ENCODE measurements at regions not wholly inside any gene's neighbourhood (a gene's known extent, or its start where the extent isn't known, plus 50 kb on each side); places are given as distances from the start of the nearest gene placed in this dataset.

GRCh38 chr2:67871686-67872412 is 191.0 kb downstream of the C1D start:
- no peak for DNase-seq
- H3K36me3 ChIP-seq, result no peaks in the 10 kb centered on the region
- H3K4me1 ChIP-seq, result no peaks in the 10 kb centered on the region
- H3K27ac ChIP-seq, result no peak overlapping the region
- H3K9me3 ChIP-seq, result no peaks in the 10 kb centered on the region
- H3K4me3 ChIP-seq, result no peak overlapping the region
- TF ChIP-seq POLR2A (IDR thresholded peaks at IDR 0.05) (no peak), CTCF (IDR thresholded peaks at IDR 0.05) (no peak)
- H3K27me3 ChIP-seq, result no peaks in the 10 kb centered on the region

DNA sequence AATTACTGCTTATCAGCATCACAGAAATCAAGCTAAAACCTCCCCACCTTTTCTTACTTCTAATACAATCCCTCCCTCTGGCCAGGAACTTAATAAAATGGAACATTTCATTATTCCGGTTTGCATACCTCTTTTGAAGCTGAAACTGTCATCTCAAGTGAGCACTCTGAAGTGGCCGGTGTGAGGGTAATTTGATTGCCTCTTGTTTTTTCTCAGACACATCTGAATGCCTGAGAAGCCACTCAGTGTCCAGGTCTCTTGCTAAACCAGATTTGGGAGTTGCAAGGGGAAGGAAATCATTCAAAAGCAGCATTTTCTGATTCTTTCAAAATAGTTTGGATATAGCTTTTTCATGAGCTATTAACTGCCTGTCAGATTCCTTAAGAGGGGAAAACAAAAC is 190.3 kb downstream of the C1D start:
- H3K4me3 ChIP-seq, result no peak overlapping the region
- no peaks in the 10 kb centered on the region for H3K27me3 ChIP-seq
- no peak for TF ChIP-seq POLR2A (IDR thresholded peaks at IDR 0.05)
- TF ChIP-seq CTCF (IDR thresholded peaks at IDR 0.05), result no peak
- no peak overlapping the region for H3K27ac ChIP-seq
- no peak for DNase-seq
- H3K4me1 ChIP-seq, result no peaks in the 10 kb centered on the region
- H3K9me3 ChIP-seq, result no peaks in the 10 kb centered on the region
- H3K36me3 ChIP-seq, result no peaks in the 10 kb centered on the region

DNA sequence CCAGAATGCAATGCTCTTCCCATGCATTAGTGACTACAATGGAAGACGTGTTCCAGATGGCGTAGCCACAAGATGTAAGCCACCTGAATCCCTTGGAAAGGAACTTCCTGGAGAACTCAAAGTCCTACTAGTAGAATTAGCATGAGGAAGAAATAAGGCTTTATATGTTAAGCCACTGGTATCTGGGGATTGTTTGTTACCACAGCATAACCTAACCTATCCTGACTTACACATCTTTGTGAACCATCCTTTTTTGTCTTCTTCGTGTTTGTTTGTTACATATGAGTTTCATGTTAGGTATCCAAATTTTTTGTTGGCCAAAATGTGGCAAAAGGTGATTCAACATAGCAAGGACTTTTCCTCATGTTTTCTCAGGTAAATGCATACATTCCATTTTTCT is 188.9 kb downstream of the C1D start:
- no peaks in the 10 kb centered on the region for H3K9me3 ChIP-seq
- H3K27ac ChIP-seq, result no peak overlapping the region
- no peaks in the 10 kb centered on the region for H3K36me3 ChIP-seq
- no peaks in the 10 kb centered on the region for H3K27me3 ChIP-seq
- no peaks in the 10 kb centered on the region for H3K4me1 ChIP-seq
- TF ChIP-seq POLR2A (IDR thresholded peaks at IDR 0.05) (no peak), CTCF (IDR thresholded peaks at IDR 0.05) (no peak)
- H3K4me3 ChIP-seq, result no peak overlapping the region
- no peak for DNase-seq

DNA sequence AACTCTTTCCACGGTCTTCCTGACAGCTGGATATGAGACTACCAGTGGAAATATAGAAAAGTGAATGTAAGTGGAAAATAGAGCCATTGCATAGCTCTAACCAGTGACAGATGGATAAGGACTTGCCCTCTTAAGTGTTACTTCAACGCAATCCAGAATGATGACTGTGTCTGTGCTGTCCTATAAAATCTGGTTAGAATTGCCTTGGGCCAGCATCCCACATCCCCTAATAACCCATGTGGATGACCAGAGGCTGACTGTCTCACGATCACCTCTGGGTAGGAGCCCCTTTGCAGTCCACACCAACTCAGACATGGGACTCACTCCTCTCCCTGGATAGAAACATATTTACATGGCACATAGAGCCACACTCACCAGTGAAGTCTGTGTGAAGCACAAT is 186.6 kb downstream of the C1D start:
- Histone ChIP-seq H3K9me3 (no peaks in the 10 kb centered on the region), H3K4me3 (no peak overlapping the region), H3K36me3 (no peaks in the 10 kb centered on the region), H3K4me1 (no peaks in the 10 kb centered on the region), H3K27ac (no peak overlapping the region), H3K27me3 (no peaks in the 10 kb centered on the region)
- TF ChIP-seq CTCF (IDR thresholded peaks at IDR 0.05), result no peak
- no peak for TF ChIP-seq POLR2A (IDR thresholded peaks at IDR 0.05)
- DNase-seq, result no peak

DNA sequence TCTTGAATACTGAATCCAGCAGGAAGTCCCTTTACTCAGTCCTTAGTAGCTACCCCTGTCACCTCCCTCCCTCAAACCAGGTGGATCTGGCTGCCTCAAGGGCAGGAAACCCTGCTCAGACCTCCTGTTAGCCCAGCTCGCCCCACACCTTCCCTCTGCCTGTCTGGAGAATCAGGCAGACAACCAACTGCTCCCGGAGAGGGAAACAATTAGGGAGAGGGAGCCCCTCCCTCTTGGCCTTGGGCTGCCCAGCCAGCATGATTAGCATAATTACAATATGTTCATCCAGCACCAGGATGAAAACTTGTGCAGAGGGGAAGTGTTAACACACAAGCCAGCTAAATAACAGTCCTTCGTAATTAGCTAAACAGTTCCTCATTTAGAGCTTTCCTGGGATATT is 185.5 kb downstream of the C1D start:
- Histone ChIP-seq H3K9me3 (no peaks in the 10 kb centered on the region), H3K36me3 (no peaks in the 10 kb centered on the region), H3K27me3 (no peaks in the 10 kb centered on the region), H3K4me1 (no peaks in the 10 kb centered on the region), H3K4me3 (no peak overlapping the region), H3K27ac (no peak overlapping the region)
- DNase-seq, result no peak
- no peak for TF ChIP-seq POLR2A (IDR thresholded peaks at IDR 0.05)
- TF ChIP-seq CTCF (IDR thresholded peaks at IDR 0.05), result no peak

DNA sequence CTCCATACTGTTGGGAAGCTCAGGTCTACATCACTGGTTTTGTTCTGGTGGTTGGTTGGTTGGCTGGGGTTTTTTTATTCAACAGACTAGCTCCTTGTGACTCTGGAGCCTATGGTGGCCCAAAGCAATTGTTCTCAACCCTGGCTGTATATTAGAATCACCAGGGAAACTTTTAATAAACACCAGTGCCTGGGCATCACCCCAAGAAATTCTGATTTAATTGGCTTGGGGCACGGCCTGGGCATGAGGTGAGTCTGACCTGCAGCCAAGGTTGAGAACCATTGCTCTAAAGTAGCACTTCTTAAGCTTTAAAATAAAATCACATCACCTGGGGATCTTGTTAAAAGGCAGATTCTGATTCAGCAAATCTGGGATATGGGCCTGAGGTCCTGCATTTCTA is 184.1 kb downstream of the C1D start:
- no peak overlapping the region for H3K27ac ChIP-seq
- no peak overlapping the region for H3K4me3 ChIP-seq
- no peaks in the 10 kb centered on the region for H3K4me1 ChIP-seq
- TF ChIP-seq CTCF (IDR thresholded peaks at IDR 0.05) (no peak), POLR2A (IDR thresholded peaks at IDR 0.05) (no peak)
- no peak for DNase-seq
- H3K27me3 ChIP-seq, result no peaks in the 10 kb centered on the region
- H3K9me3 ChIP-seq, result no peaks in the 10 kb centered on the region
- H3K36me3 ChIP-seq, result no peaks in the 10 kb centered on the region
